HCT116 (cell line): ENCODE measurements at regions not wholly inside any gene's neighbourhood (a gene's known extent, or its start where the extent isn't known, plus 50 kb on each side); places are given as distances from the start of the nearest gene placed in this dataset.

ENCODE experiments used
- ATAC-seq: fragments of 200-7000 bp; cut with Tn5 transposase; 2 replicates; pipeline ENCODE4 v1.9.1; 2020; ENCODE audit warnings: mild to moderate bottlenecking, moderate library complexity
- BruUV-seq: library from RNA; stranded (reverse); fragments of 400-500 nt; replicated peaks from 2 replicates; lab custom pipeline; 2021; lab: Mats Ljungman, UMichigan
- CTCF ChIA-PET: fragments of 300-600 bp; sonication (Branson Sonifier 250); formaldehyde crosslinking; loops from one replicate; lab custom pipeline; 2021; ENCODE audit warnings: antibody characterized with exemption; lab: Charles Lee
- POLR2A ChIA-PET: fragments of 300-600, 350-600 bp; sonication (Branson Sonifier 250); formaldehyde crosslinking; loops from one replicate; lab custom pipeline; 2021; ENCODE audit warnings: antibody characterized with exemption; lab: Charles Lee
- RAD21 ChIA-PET, 2 experiments: fragments of 300-600 bp; sonication (Branson Sonifier 250); formaldehyde crosslinking; loops; one replicate each; lab custom pipeline; 2023; ENCODE audit warnings: low total read pairs in 2 of 2; ENCODE audit not compliant: uncharacterized antibody in 2 of 2, unreplicated experiment in 2 of 2, low non-redundant PET in 1 of 2; lab: Charles Lee
- DNase-seq: peaks from one replicate; pipeline ENCODE4 v3.0.0-alpha.2; 2010; ENCODE audit warnings: low read depth, low spot score
- H2AFZ ChIP-seq: fragments of 200-600 bp; shearing (Covaris generic), sonication (generic); 2 replicates; pipeline ENCODE4 v1.6.1; 2017; ENCODE audit warnings: low read depth, mixed run types, mixed read lengths, antibody characterized with exemption, low read length; ENCODE audit not compliant: poor library complexity, severe bottlenecking
- H3K27ac ChIP-seq: 2 replicates; pipeline ENCODE4 v1.5.1; 2012; ENCODE audit warnings: low read depth, low read length
- H3K27me3 ChIP-seq: fragments of 200-600 bp; sonication (generic); 2 replicates; pipeline ENCODE4 v1.6.1; 2016; ENCODE audit warnings: mixed run types, low read length, mixed read lengths; ENCODE audit not compliant: insufficient read depth
- H3K36me3 ChIP-seq, 2 experiments: fragments of 200-500 bp in 1 of 2; fragments of 200-600 bp in 1 of 2; sonication (Bioruptor generic) in 1 of 2; sonication (generic) in 1 of 2; 2 replicates each; pipeline versions ENCODE4 v1.5.1 to v1.6.1; 2014 to 2016; ENCODE audit warnings: low read length in 2 of 2, inconsistent platforms in 1 of 2, mixed read lengths in 1 of 2, mixed run types in 1 of 2; ENCODE audit not compliant: insufficient read depth in 2 of 2, control insufficient read depth in 1 of 2
- H3K4me1 ChIP-seq, 2 experiments: fragments of 200-600 bp in 1 of 2; sonication (generic) in 1 of 2; 2 replicates each; pipeline versions ENCODE4 v1.5.1 to v1.6.1; 2012 to 2017; ENCODE audit warnings: low read length in 2 of 2, inconsistent platforms in 1 of 2, mild to moderate bottlenecking in 1 of 2, mixed read lengths in 1 of 2, mixed run types in 1 of 2, moderate library complexity in 1 of 2; ENCODE audit not compliant: insufficient read depth in 2 of 2, control insufficient read depth in 1 of 2
- H3K4me2 ChIP-seq: fragments of 200-600 bp; sonication (generic); 2 replicates; pipeline ENCODE4 v1.6.1; 2017; ENCODE audit warnings: mixed run types, low read length, mixed read lengths
- H3K4me3 ChIP-seq, 2 experiments: fragments of 200-600 bp in 1 of 2; sonication (generic) in 1 of 2; replicated peaks in 1 of 2; 2 replicates each; pipeline ENCODE4 v1.5.1; 2011 to 2016; ENCODE audit warnings: low read length in 2 of 2, control low read depth in 1 of 2, low read depth in 1 of 2, mild to moderate bottlenecking in 1 of 2, mixed read lengths in 1 of 2, mixed run types in 1 of 2
- H3K79me2 ChIP-seq: fragments of 200-600 bp; sonication (generic); 2 replicates; pipeline ENCODE4 v1.6.1; 2017; ENCODE audit warnings: mild to moderate bottlenecking, mixed run types, low read length, moderate library complexity, mixed read lengths; ENCODE audit not compliant: insufficient read depth
- H3K9ac ChIP-seq: fragments of 200-600 bp; sonication (generic); 2 replicates; pipeline ENCODE4 v1.6.1; 2016; ENCODE audit warnings: low read length, mixed read lengths
- H3K9me2 ChIP-seq: fragments of 200-600 bp; sonication (generic), shearing (Covaris generic); 2 replicates; pipeline ENCODE4 v1.6.1; 2017; ENCODE audit warnings: mixed run types, mild to moderate bottlenecking, moderate library complexity; ENCODE audit not compliant: insufficient read depth
- H3K9me3 ChIP-seq, 2 experiments: fragments of 200-500 bp in 1 of 2; fragments of 200-600 bp in 1 of 2; sonication (Bioruptor generic) in 1 of 2; sonication (generic) in 1 of 2; 2 replicates each; pipeline ENCODE4 v1.6.1; 2014 to 2017; ENCODE audit warnings: low read length in 2 of 2, mixed read lengths in 2 of 2, inconsistent platforms in 1 of 2, low read depth in 1 of 2, mild to moderate bottlenecking in 1 of 2, mixed run types in 1 of 2, moderate library complexity in 1 of 2; ENCODE audit not compliant: control insufficient read depth in 1 of 2, insufficient read depth in 1 of 2
- H4K20me1 ChIP-seq: fragments of 200-600 bp; sonication (generic), shearing (Covaris generic); 2 replicates; pipeline ENCODE4 v1.6.1; 2017; ENCODE audit warnings: mixed run types, mild to moderate bottlenecking, moderate library complexity; ENCODE audit not compliant: insufficient read depth
- CEBPB ChIP-seq: IDR thresholded peaks from 2 replicates; pipeline ENCODE4 v1.6.1; 2012; ENCODE audit warnings: low read depth
- CTCF ChIP-seq, 3 experiments: fragments of 200-600 bp in 1 of 3; sonication (generic) in 1 of 3; IDR thresholded peaks in 2 of 3; conservative IDR thresholded peaks in 1 of 3; 2 replicates each; pipeline ENCODE4 v1.5.1; 2012 to 2017; ENCODE audit warnings: low read depth in 2 of 3, low read length in 2 of 3, antibody characterized with exemption in 1 of 3, borderline replicate concordance in 1 of 3, control low read depth in 1 of 3, mild to moderate bottlenecking in 1 of 3, mixed read lengths in 1 of 3, mixed run types in 1 of 3, moderate library complexity in 1 of 3; ENCODE audit not compliant: insufficient read depth in 1 of 3
- EGR1 ChIP-seq: IDR thresholded peaks from 2 replicates; pipeline ENCODE4 v1.6.1; 2012; ENCODE audit warnings: low read depth
- EZH2 ChIP-seq: fragments of 200-600 bp; sonication (generic); IDR thresholded peaks from 2 replicates; pipeline ENCODE4 v1.6.1; 2017; ENCODE audit warnings: antibody characterized with exemption, mixed run types
- EZH2phosphoT487 ChIP-seq: fragments of 200-600 bp; IDR thresholded peaks from 2 replicates; pipeline ENCODE4 v1.6.1; 2018; ENCODE audit warnings: antibody characterized with exemption, borderline replicate concordance
- FOSL1 ChIP-seq: IDR thresholded peaks from 2 replicates; pipeline ENCODE4 v1.6.1; 2012; ENCODE audit warnings: low read depth
- JUND ChIP-seq: IDR thresholded peaks from 2 replicates; pipeline ENCODE4 v1.6.1; 2012
- MAX ChIP-seq: IDR thresholded peaks from 2 replicates; pipeline ENCODE4 v1.6.1; 2012
- POLR2AphosphoS5 ChIP-seq: IDR thresholded peaks from 2 replicates; pipeline ENCODE4 v1.6.1; 2011; ENCODE audit warnings: mild to moderate bottlenecking, low read depth, low read length, moderate library complexity
- RAD21 ChIP-seq: IDR thresholded peaks from 2 replicates; pipeline ENCODE4 v1.6.1; 2012; ENCODE audit warnings: low read depth, mild to moderate bottlenecking
- SIN3A ChIP-seq: IDR thresholded peaks from 2 replicates; pipeline ENCODE4 v1.6.1; 2012; ENCODE audit warnings: low read depth
- TCF7L2 ChIP-seq: IDR thresholded peaks from 2 replicates; pipeline ENCODE4 v1.7.0; 2011; ENCODE audit warnings: borderline replicate concordance, inconsistent platforms; ENCODE audit not compliant: insufficient read depth, insufficient read length; ENCODE audit errors: extremely low read depth
- ZFX ChIP-seq: fragments of 450-650 bp; IDR thresholded peaks from 2 replicates; pipeline ENCODE4 v1.6.1; 2017
- intact Hi-C: fragments of 100-400 bp; cut with micrococcal nuclease; formaldehyde crosslinking; loops from 2 replicates; pipeline ENCODE4 v1.10.0; 2022

DNA sequence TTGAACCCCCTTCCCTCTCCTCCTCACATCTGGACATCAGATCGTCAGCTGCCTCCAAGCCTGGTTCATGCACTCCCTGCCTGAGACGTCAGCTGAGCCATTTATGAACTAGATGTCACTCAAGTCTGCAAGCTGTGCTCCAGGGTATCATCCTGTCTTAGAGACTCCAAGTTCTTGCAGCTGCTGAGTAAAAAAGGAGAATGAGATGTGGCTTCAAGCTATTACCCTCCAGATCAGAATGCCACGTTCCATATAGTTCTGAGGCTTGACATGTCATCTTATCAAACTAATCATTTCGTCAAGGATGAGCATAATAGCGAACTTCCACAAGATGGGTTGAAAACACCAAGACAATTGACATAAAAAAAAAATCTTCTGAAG, 766.3 kb downstream of the TBL1XR1 start:
- intact Hi-C loops = no loop called here
- no peaks in the 10 kb centered on the region for H3K79me2 ChIP-seq
- no peak for TF ChIP-seq MAX
- no peak for TF ChIP-seq ZFX
- TF ChIP-seq CEBPB = no peak
- no peak for TF ChIP-seq SIN3A
- no peak for TF ChIP-seq EGR1
- no peak for TF ChIP-seq EZH2phosphoT487
- no peak for TF ChIP-seq TCF7L2
- TF ChIP-seq EZH2 = no peak
- no peak for TF ChIP-seq POLR2AphosphoS5
- H3K4me1 ChIP-seq = peaks cover 8% of the 10 kb centered on the region in 2 experiments; a peak in 3 of 4 replicates
- no peaks in the 10 kb centered on the region for H4K20me1 ChIP-seq
- no peaks in the 10 kb centered on the region for H3K36me3 ChIP-seq
- ChIA-PET CTCF (interaction anchor here (1.1 to 1.4 kb wide), 4 partner anchors 479 to 1569 kb away, joined by 4 to 7 read pairs (median 4); no protein-coding TSS in a partner anchor), RAD21 (no interaction called here), POLR2A (no interaction called here)
- DNase-seq (no peak), ATAC-seq (no peak)
- no TSS peak for BruUV-seq
- no peak overlapping the region for H2AFZ ChIP-seq
- no peaks in the 10 kb centered on the region for H3K9me2 ChIP-seq
- no peaks in the 10 kb centered on the region for H3K27me3 ChIP-seq
- H3K27ac ChIP-seq = no peak overlapping the region
- no peak overlapping the region for H3K4me2 ChIP-seq
- no peak overlapping the region for H3K9ac ChIP-seq
- no peak overlapping the region for H3K4me3 ChIP-seq
- no peaks in the 10 kb centered on the region for H3K9me3 ChIP-seq

- Histone ChIP-seq H3K9ac (no peak overlapping the region), H3K27ac (no peak overlapping the region), H3K79me2 (no peaks in the 10 kb centered on the region), H3K9me2 (no peaks in the 10 kb centered on the region), H3K4me2 (no peak overlapping the region), H2AFZ (no peak overlapping the region), H3K9me3 (no peaks in the 10 kb centered on the region), H3K4me1 (peaks cover 9 to 11% of the 10 kb centered on the region in 2 experiments; a peak in 3 of 4 replicates), H4K20me1 (no peaks in the 10 kb centered on the region), H3K4me3 (no peak overlapping the region), H3K27me3 (no peaks in the 10 kb centered on the region), H3K36me3 (no peaks in the 10 kb centered on the region)
- ChIA-PET CTCF (interaction anchor here (0.6 to 1.5 kb wide), 10 partner anchors 9 to 1568 kb away, joined by 3 to 7 read pairs (median 4); no protein-coding TSS in a partner anchor), RAD21 (interaction anchor here in 1 of 2 experiments (0.6 kb wide), 1 partner anchor 9 kb away, joined by 3 read pairs; no protein-coding TSS in a partner anchor), POLR2A (no interaction called here)
- no TSS peak for BruUV-seq
- intact Hi-C loops = loop anchor here (1.0 kb wide), 2 partner anchors 473 to 1568 kb away; no protein-coding TSS in a partner anchor
- DNase-seq = peak; percentile 34
- ATAC-seq = peak; percentile 71
- no peak for TF ChIP-seq JUND
- TF ChIP-seq RAD21 = peak; percentile 84
- no peak for TF ChIP-seq ZFX
- no peak for TF ChIP-seq FOSL1
- TF ChIP-seq EZH2 = no peak
- TF ChIP-seq CTCF (IDR thresholded peaks at IDR 0.05 in 2 of 3, conservative IDR thresholded peaks at IDR 0.05 in 1 of 3; ENCODE audit: borderline replicate concordance in 1 of 3, insufficient read depth in 1 of 3, low read depth in 2 of 3, low read length in 2 of 3) = peak; percentile 63 to 72 (median 65); a peak in 5 of 6 replicates
These were observed 766.8 kb downstream of the TBL1XR1 start for GRCh38 chr3:176430244-176431037.
